Activated T-helper 2 cell treated with anti-CD3 and anti-CD28 coated beads, Interferon-gamma antibody, Interleukin-2, Interleukin-4, amounts not matched to agents 10 μg/mL and 5 μg/mL and 100 μg/mL, durations not matched to agents 14 hours and 24 hours and 36 hours (primary cell): ENCODE measurements at regions not wholly inside any gene's neighbourhood (a gene's known extent, or its start where the extent isn't known, plus 50 kb on each side); places are given as distances from the start of the nearest gene placed in this dataset.

Source experiments
- DNase-seq: peaks from one replicate; pipeline ENCODE4 v3.0.0; 2021; ENCODE audit warnings: low spot score
- H3K27ac Mint-ChIP-seq: one replicate; pipeline ENCODE4 v1.8.0; 2021; ENCODE audit warnings: mixed read lengths
- H3K27me3 Mint-ChIP-seq: one replicate; pipeline ENCODE4 v1.8.0; 2021; ENCODE audit warnings: low read depth, mixed read lengths
- H3K36me3 Mint-ChIP-seq: one replicate; pipeline ENCODE4 v1.8.0; 2021; ENCODE audit warnings: low read depth, mixed read lengths
- H3K4me1 Mint-ChIP-seq: one replicate; pipeline ENCODE4 v1.8.0; 2021; ENCODE audit warnings: low read depth, mixed read lengths
- H3K4me3 Mint-ChIP-seq: one replicate; pipeline ENCODE4 v1.8.0; 2021; ENCODE audit warnings: low read depth, mild to moderate bottlenecking, moderate library complexity, mixed read lengths
- H3K9me3 Mint-ChIP-seq: one replicate; pipeline ENCODE4 v1.8.0; 2021; ENCODE audit warnings: mixed read lengths
- intact Hi-C: fragments of 100-400 bp; cut with micrococcal nuclease; formaldehyde crosslinking; loops from one replicate; pipeline ENCODE4 v1.15.1; 2023

DNA sequence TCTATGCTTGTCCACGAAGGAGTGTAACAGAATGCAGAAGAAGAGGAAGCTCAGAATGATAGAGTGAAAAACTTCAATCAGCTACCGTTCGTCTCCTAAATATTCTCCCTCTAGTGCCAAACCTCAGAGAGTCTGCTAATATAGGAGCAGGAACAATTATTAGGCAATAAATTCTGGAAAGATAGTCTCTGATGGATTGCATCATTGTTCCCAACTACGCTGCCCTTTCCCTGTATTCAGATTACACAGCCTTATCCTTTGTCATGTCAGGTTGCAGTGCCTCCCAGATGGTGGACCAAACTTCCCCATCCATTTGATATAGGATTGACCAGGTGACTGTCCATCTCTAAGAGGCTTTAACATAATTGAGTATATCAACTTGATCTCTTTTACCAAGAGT is 811.5 kb upstream of the CHAC2 start:
- no peaks in the 10 kb centered on the region for H3K4me1 Mint-ChIP-seq
- intact Hi-C loops = no loop called here
- DNase-seq = no peak
- no peak overlapping the region for H3K27ac Mint-ChIP-seq
- peaks cover 7% of the 10 kb centered on the region for H3K9me3 Mint-ChIP-seq
- no peak overlapping the region for H3K4me3 Mint-ChIP-seq
- no peaks in the 10 kb centered on the region for H3K27me3 Mint-ChIP-seq
- H3K36me3 Mint-ChIP-seq = no peaks in the 10 kb centered on the region

DNA sequence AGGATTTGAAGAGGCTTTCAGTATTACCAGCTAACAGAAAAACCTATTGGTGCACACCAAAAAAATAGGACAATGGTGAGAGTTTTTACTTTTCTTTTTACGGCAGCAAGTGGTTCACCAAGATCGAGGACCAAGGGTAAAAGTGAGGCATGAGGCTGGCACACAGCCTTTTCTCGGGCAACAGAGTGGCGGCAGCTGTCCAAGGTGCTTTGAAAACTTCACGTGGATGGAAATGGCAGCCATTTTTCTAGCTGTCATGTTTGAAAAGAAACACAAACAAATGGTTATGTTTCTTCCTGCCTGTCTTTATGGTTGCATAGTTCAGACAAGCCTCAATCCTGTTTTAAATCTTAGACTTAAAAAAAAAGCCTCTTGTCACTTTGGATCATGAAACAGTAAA is 812.5 kb upstream of the CHAC2 start:
- no peaks in the 10 kb centered on the region for H3K27me3 Mint-ChIP-seq
- no peak for DNase-seq
- no peaks in the 10 kb centered on the region for H3K36me3 Mint-ChIP-seq
- no peaks in the 10 kb centered on the region for H3K4me1 Mint-ChIP-seq
- intact Hi-C loops = no loop called here
- H3K27ac Mint-ChIP-seq = no peak overlapping the region
- H3K9me3 Mint-ChIP-seq = peaks cover 16% of the 10 kb centered on the region
- no peak overlapping the region for H3K4me3 Mint-ChIP-seq

DNA sequence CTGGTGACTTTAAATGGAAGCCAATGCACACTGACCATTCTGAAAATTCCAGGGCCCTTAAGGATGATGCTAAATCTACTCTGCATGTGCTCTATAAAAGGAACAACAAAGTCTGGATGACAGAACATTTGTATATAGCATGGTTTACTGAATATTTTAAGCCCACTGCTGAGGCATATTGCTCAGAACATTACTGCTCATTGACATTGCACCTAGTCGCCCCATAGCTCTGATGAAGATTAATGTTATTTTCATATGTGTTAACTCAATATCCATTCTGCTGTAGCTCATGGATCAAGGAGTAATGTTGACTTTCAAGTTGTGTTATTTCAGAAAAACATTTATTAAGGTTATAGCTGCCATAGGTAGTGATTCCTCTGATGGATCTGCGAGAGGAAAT is 827.5 kb upstream of the CHAC2 start:
- Mint-ChIP-seq H3K9me3 (peaks cover 16% of the 10 kb centered on the region), H3K4me3 (no peak overlapping the region), H3K27ac (no peak overlapping the region), H3K27me3 (no peaks in the 10 kb centered on the region), H3K36me3 (no peaks in the 10 kb centered on the region), H3K4me1 (peaks cover 6% of the 10 kb centered on the region)
- intact Hi-C loops = no loop called here
- no peak for DNase-seq

DNA sequence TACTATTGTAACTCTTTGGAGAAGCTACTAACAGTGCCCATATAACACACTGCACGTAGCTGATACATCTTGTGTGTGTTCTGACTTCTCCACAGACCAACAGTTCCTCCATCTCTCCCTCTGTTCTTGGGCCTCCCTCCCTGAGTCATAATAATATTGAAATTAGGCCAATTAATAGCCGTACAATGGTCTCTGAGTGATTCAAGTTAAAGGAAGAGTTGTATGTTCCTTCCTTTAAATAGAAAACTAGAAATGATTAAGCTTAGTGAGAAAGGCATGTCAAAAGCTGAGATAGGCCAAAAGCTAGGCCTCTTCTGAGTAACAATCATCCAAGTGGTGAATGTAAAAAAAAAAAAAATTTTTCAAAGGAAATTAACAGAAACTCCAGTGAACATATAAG is 828.4 kb upstream of the CHAC2 start:
- DNase-seq = no peak
- H3K27me3 Mint-ChIP-seq = no peaks in the 10 kb centered on the region
- no peak overlapping the region for H3K27ac Mint-ChIP-seq
- intact Hi-C loops = no loop called here
- H3K4me3 Mint-ChIP-seq = no peak overlapping the region
- H3K9me3 Mint-ChIP-seq = peaks cover 16% of the 10 kb centered on the region
- no peaks in the 10 kb centered on the region for H3K36me3 Mint-ChIP-seq
- H3K4me1 Mint-ChIP-seq = peaks cover 12% of the 10 kb centered on the region

DNA sequence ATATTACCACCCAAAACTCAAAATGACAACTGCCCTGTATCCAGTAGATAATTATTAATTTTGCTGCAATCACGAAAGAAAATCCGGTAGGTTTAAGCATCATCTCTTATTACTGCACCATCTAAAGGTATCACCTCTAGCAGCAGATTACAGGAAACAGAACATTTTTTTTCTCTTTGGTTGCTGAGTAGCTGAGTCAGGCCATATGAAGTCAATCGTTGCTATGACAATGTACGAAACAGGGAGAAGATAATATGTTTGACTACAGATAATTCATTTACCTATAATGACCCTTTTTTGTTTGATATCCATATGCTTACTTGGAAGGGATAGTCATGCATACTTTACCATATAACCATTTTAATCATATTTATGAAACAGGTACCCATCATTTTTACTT is 831.6 kb upstream of the CHAC2 start:
- Mint-ChIP-seq H3K4me1 (peaks cover 22% of the 10 kb centered on the region), H3K27me3 (no peaks in the 10 kb centered on the region), H3K9me3 (peaks cover 28% of the 10 kb centered on the region), H3K4me3 (no peak overlapping the region), H3K27ac (no peak overlapping the region), H3K36me3 (no peaks in the 10 kb centered on the region)
- DNase-seq = no peak
- intact Hi-C loops = no loop called here

DNA sequence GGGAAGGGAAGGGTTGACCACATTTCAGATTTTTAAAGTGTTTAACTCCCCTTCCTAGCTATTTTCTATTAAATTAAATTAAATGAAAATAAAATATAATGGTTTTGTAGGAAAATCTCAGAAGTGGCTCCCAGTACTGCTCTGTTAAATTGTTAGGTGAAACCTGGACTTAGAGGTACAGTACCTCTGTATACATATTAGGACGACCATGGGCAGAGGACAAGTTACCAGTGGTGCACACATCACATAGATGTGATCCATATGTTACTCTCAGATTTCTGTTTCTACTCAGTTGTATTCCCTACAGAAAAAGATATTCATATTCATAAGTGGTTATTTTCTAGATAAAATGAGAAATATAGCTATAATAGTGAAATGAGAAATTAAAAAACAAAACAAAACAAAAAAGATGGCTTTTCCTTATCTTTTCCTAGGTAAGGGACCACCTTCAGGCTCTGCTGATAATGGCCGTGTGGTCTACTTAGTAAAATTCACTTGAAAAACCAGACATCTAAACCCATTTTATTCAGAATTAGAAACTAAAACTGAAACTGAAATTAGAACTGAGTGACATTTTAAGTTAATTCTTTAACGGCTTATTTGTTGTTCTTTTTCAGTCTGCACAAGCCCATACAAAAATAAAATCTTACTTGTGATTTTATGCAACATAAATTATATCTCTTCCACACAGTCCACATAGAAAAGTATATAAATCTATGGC is 832.5 kb upstream of the CHAC2 start:
- peaks cover 38% of the 10 kb centered on the region for H3K9me3 Mint-ChIP-seq
- no peaks in the 10 kb centered on the region for H3K27me3 Mint-ChIP-seq
- no peaks in the 10 kb centered on the region for H3K36me3 Mint-ChIP-seq
- intact Hi-C loops = loop anchor here (1.0 to 2.0 kb wide), 2 partner anchors 41 to 106 kb away; no protein-coding TSS in a partner anchor
- DNase-seq = no peak
- H3K4me1 Mint-ChIP-seq = peaks cover 22% of the 10 kb centered on the region
- H3K4me3 Mint-ChIP-seq = peak overlapping the region; percentile 43
- H3K27ac Mint-ChIP-seq = peak overlapping the region; percentile 71

DNA sequence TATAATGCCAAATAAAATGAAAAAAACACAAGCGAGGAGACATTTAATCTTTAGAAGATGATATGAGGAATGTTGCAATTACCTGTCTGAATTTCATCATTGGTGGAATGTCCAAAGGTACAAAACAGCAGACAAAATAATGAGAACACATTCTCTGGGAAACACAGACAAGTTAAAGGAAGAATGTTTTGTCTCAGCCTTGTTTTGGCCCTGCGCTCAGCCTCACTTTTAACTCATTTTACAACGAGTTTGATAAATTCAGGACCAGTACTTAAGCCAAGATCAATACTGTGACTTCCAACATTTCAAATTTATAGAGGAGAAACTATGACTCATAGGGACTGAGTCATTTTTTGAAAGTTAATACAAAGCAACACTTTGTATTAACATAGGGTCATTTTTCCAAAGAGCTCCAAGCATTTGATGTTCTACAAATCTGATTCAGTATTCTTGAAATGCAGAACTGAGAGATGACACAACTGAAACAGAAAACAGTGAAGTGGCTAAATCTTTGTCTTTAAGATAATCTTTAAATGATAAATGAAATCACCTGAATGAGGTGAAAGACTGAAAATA is 833.2 kb upstream of the CHAC2 start:
- peaks cover 22% of the 10 kb centered on the region for H3K4me1 Mint-ChIP-seq
- H3K27me3 Mint-ChIP-seq = no peaks in the 10 kb centered on the region
- no peak for DNase-seq
- no peaks in the 10 kb centered on the region for H3K36me3 Mint-ChIP-seq
- H3K27ac Mint-ChIP-seq = peak overlapping the region; percentile 10
- intact Hi-C loops = loop anchor here (1.0 to 2.0 kb wide), 2 partner anchors 42 to 106 kb away; no protein-coding TSS in a partner anchor
- peaks cover 39% of the 10 kb centered on the region for H3K9me3 Mint-ChIP-seq
- H3K4me3 Mint-ChIP-seq = no peak overlapping the region

DNA sequence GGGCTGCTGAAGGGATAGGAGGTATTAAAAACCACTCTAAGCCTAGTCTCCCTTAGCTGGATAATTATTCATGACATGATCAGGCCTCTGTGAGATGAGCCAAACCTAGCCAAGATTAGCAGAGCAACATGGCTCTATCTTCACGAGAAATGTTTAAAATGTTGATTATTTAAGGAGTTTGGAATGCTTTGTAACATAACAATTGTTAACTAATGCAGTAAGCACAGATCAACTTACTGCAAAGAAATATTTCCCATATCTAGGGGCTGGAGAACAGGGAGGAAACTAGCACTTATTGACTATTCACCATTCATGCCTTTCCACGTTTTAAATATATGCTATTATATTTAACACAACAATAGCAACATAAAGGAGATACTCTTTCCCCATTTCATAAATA is 833.7 kb upstream of the CHAC2 start:
- Mint-ChIP-seq H3K4me1 (peaks cover 22% of the 10 kb centered on the region), H3K27ac (no peak overlapping the region), H3K9me3 (peaks cover 44% of the 10 kb centered on the region), H3K27me3 (no peaks in the 10 kb centered on the region), H3K36me3 (no peaks in the 10 kb centered on the region), H3K4me3 (no peak overlapping the region)
- DNase-seq = no peak
- intact Hi-C loops = loop anchor here (1.0 to 2.0 kb wide), 2 partner anchors 42 to 107 kb away; no protein-coding TSS in a partner anchor

DNA sequence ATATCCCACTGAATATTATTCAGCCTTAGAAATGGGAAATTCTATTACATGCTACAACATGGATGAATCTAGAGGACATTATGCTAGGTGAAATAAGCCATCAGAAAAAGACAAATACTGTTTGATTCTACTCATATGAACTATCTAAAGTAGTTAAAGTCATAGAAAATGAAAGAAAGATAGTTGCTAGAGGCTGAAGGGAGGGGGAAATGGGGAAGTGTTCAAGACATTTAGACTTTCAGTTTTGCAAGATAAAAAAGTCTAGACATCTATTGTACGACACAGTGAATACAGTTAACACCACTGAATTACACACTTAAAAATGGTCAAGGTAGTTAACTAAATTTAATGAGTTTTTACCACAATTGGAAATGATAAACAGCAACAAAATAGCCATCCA is 835.9 kb upstream of the CHAC2 start:
- Mint-ChIP-seq H3K27me3 (no peaks in the 10 kb centered on the region), H3K36me3 (no peaks in the 10 kb centered on the region), H3K9me3 (peaks cover 40% of the 10 kb centered on the region), H3K27ac (no peak overlapping the region), H3K4me3 (no peak overlapping the region), H3K4me1 (peaks cover 22% of the 10 kb centered on the region)
- DNase-seq = no peak
- intact Hi-C loops = no loop called here

DNA sequence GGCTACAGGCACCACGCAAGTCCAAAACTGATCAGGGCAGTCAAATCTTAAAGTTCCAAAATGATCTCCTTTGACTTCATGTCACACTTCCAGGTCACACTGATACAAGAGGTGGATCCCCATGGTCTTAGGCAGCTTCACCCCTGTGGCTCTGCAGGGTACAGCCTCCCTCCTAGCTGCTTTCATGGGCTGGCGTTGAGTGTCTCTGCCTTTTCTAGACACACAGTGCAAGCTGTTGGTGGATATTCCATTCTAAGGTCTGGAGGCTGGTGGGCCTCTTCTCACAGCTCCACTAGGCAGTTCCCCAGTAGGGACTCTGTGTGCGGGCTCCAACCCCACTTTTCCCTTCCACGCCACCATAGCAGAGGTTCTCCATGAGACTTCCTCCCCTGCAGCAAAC is 838.2 kb upstream of the CHAC2 start:
- peaks cover 12% of the 10 kb centered on the region for H3K4me1 Mint-ChIP-seq
- intact Hi-C loops = no loop called here
- H3K27me3 Mint-ChIP-seq = no peaks in the 10 kb centered on the region
- peaks cover 35% of the 10 kb centered on the region for H3K9me3 Mint-ChIP-seq
- no peaks in the 10 kb centered on the region for H3K36me3 Mint-ChIP-seq
- no peak overlapping the region for H3K4me3 Mint-ChIP-seq
- no peak for DNase-seq
- H3K27ac Mint-ChIP-seq = no peak overlapping the region

DNA sequence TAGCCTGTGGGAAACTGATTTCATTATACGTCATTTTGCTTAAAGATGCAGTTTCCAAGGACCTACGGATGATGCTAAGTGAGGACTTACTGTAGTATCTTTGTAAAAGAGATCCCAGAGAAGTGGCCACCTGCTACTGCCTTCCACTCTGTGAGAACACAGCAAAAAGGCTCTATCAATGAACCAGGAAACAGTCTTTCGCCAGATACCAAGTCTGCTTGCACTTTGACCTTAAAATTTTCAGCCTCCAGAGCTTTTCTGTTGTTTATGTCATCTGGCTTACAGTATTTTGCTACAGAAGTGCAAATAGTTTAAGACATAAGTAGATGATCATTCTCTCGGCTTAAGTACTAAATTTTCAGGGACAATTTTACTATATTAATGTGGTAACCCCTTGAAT is 847.9 kb upstream of the CHAC2 start:
- Mint-ChIP-seq H3K36me3 (no peaks in the 10 kb centered on the region), H3K4me1 (no peaks in the 10 kb centered on the region), H3K27ac (no peak overlapping the region), H3K27me3 (no peaks in the 10 kb centered on the region), H3K4me3 (no peak overlapping the region), H3K9me3 (peaks cover 4% of the 10 kb centered on the region)
- intact Hi-C loops = no loop called here
- DNase-seq = no peak

DNA sequence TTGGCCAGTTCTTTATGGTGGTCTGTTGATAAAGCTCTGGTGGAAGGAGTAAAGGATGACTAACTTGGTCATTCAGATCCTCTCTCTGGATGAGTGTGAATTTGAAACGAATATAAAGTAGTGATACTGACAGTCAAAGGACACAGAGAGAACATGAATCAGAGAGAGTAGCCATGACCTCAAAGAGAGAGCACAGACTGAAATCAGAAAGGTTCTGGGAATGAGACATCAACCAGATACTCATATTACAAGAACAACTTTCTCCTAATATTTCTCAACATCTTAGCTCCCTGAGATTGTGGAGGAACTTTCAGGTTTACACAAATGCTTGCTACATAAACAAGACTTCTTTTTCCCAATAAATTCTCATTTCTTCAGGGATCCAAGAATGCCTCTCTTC is 849.1 kb upstream of the CHAC2 start:
- Mint-ChIP-seq H3K36me3 (no peaks in the 10 kb centered on the region), H3K27me3 (no peaks in the 10 kb centered on the region), H3K4me1 (no peaks in the 10 kb centered on the region), H3K9me3 (no peaks in the 10 kb centered on the region), H3K27ac (no peak overlapping the region), H3K4me3 (no peak overlapping the region)
- DNase-seq = no peak
- intact Hi-C loops = no loop called here

DNA sequence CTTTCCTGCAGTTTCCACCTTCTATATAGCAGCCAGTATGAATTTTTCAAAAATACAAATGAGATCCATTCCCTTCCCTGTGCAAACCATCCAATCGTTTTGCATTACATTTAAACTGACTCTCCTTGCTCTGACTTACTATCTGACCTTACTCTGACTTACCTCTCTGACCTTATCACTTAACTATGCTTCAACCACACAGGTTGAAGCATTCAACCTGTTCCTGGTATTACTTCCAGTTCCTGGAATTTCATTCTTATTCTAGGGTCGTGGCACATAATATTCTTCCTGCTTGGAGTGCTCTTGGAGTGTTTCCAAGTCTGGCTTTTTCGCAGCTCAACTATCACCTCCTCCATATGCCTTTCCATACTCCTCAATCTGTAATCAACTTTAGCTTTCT is 850.6 kb upstream of the CHAC2 start:
- no peak for DNase-seq
- Mint-ChIP-seq H3K27me3 (no peaks in the 10 kb centered on the region), H3K36me3 (no peaks in the 10 kb centered on the region), H3K9me3 (no peaks in the 10 kb centered on the region), H3K27ac (no peak overlapping the region), H3K4me3 (no peak overlapping the region), H3K4me1 (no peaks in the 10 kb centered on the region)
- intact Hi-C loops = no loop called here
